H9 (cell line): ENCODE measurements at regions not wholly inside any gene's neighbourhood (a gene's known extent, or its start where the extent isn't known, plus 50 kb on each side); places are given as distances from the start of the nearest gene placed in this dataset.

Experiments
- DNase-seq: peaks from one replicate; pipeline ENCODE4 v3.0.0-alpha.2; 2017
- H2AFZ ChIP-seq: one replicate; pipeline ENCODE4 v1.6.1; 2013; ENCODE audit warnings: mild to moderate bottlenecking, low read length, control low read depth, moderate library complexity
- H2AK5ac ChIP-seq: 2 replicates; pipeline ENCODE4 v1.6.1; 2013; ENCODE audit warnings: low read length, control low read depth, mixed read lengths; ENCODE audit not compliant: insufficient read length
- H2BK120ac ChIP-seq: one replicate; pipeline ENCODE4 v1.6.1; 2013; ENCODE audit warnings: low read depth, mild to moderate bottlenecking, low read length, control low read depth, inconsistent platforms; ENCODE audit not compliant: poor library complexity, severe bottlenecking
- H2BK12ac ChIP-seq: 2 replicates; pipeline ENCODE4 v1.6.1; 2013; ENCODE audit warnings: low read length, control low read depth, mixed read lengths, low read depth; ENCODE audit not compliant: insufficient read length
- H2BK15ac ChIP-seq: 2 replicates; pipeline ENCODE4 v1.6.1; 2013; ENCODE audit warnings: low read depth, low read length, control low read depth
- H2BK20ac ChIP-seq: one replicate; pipeline ENCODE4 v1.6.1; 2013; ENCODE audit warnings: low read depth, mild to moderate bottlenecking, low read length, control low read depth, inconsistent platforms; ENCODE audit not compliant: poor library complexity, severe bottlenecking
- H2BK5ac ChIP-seq: 2 replicates; pipeline ENCODE4 v1.6.1; 2013; ENCODE audit warnings: low read length, control low read depth, mixed read lengths; ENCODE audit not compliant: insufficient read length
- H3K14ac ChIP-seq: 2 replicates; pipeline ENCODE4 v1.6.1; 2013; ENCODE audit warnings: low read length, control low read depth; ENCODE audit not compliant: insufficient read depth
- H3K18ac ChIP-seq: 2 replicates; pipeline ENCODE4 v1.6.1; 2013; ENCODE audit warnings: low read depth, mild to moderate bottlenecking, mixed read lengths, low read length, control low read depth; ENCODE audit not compliant: insufficient read length
- H3K23ac ChIP-seq: 2 replicates; pipeline ENCODE4 v1.6.1; 2013; ENCODE audit warnings: low read length, control low read depth, mixed read lengths, low read depth; ENCODE audit not compliant: insufficient read length
- H3K23me2 ChIP-seq: 2 replicates; pipeline ENCODE4 v1.6.1; 2013; ENCODE audit warnings: low read depth, mild to moderate bottlenecking, mixed read lengths, low read length, control low read depth; ENCODE audit not compliant: insufficient read length, poor library complexity, severe bottlenecking
- H3K27ac ChIP-seq: 2 replicates; pipeline ENCODE4 v1.5.1; 2013; ENCODE audit warnings: low read length, control low read depth, mixed read lengths, low read depth; ENCODE audit not compliant: insufficient read length
- H3K27me3 ChIP-seq: 2 replicates; pipeline ENCODE4 v1.6.1; 2013; ENCODE audit warnings: low read length, control low read depth, inconsistent platforms; ENCODE audit not compliant: insufficient read depth
- H3K4ac ChIP-seq: 2 replicates; pipeline ENCODE4 v1.6.1; 2013; ENCODE audit warnings: low read depth, mild to moderate bottlenecking, control low read depth, inconsistent platforms, low read length, moderate library complexity
- H3K4me1 ChIP-seq: 2 replicates; pipeline ENCODE4 v1.6.1; 2013; ENCODE audit warnings: low read length, control low read depth, inconsistent platforms; ENCODE audit not compliant: insufficient read depth
- H3K4me2 ChIP-seq: 2 replicates; pipeline ENCODE4 v1.6.1; 2013; ENCODE audit warnings: low read length, control low read depth, mixed read lengths; ENCODE audit not compliant: insufficient read length, insufficient read depth
- H3K56ac ChIP-seq: 2 replicates; pipeline ENCODE4 v1.6.1; 2013; ENCODE audit warnings: low read depth, mild to moderate bottlenecking, mixed read lengths, low read length, control low read depth; ENCODE audit not compliant: insufficient read length
- H3K79me1 ChIP-seq: 2 replicates; pipeline ENCODE4 v1.6.1; 2013; ENCODE audit warnings: low read depth, mild to moderate bottlenecking, moderate library complexity, low read length, control low read depth, inconsistent platforms; ENCODE audit not compliant: insufficient read depth, poor library complexity, severe bottlenecking
- H3K79me2 ChIP-seq: 2 replicates; pipeline ENCODE4 v1.6.1; 2013; ENCODE audit warnings: low read length, control low read depth, inconsistent platforms; ENCODE audit not compliant: insufficient read depth
- H3K9ac ChIP-seq: 2 replicates; pipeline ENCODE4 v1.6.1; 2013; ENCODE audit warnings: low read length, control low read depth, mixed read lengths; ENCODE audit not compliant: insufficient read length; ENCODE audit errors: extremely low read depth
- H3K9me3 ChIP-seq: one replicate; pipeline ENCODE4 v1.6.1; 2013; ENCODE audit warnings: low read depth, low read length, inconsistent platforms; ENCODE audit not compliant: control insufficient read depth
- H3T11ph ChIP-seq: one replicate; pipeline ENCODE4 v1.6.1; 2013; ENCODE audit warnings: mild to moderate bottlenecking, low read length, control low read depth, inconsistent platforms
- H4K20me1 ChIP-seq: one replicate; pipeline ENCODE4 v1.6.1; 2013; ENCODE audit not compliant: control insufficient read depth, insufficient read length, insufficient read depth
- H4K5ac ChIP-seq: 2 replicates; pipeline ENCODE4 v1.6.1; 2013; ENCODE audit warnings: low read depth, mild to moderate bottlenecking, mixed read lengths, low read length, control low read depth; ENCODE audit not compliant: insufficient read length
- H4K8ac ChIP-seq: replicated peaks from 2 replicates; pipeline ENCODE4 v1.6.1; 2013; ENCODE audit warnings: low read length, control low read depth, mixed read lengths, low read depth; ENCODE audit not compliant: insufficient read length
- H4K91ac ChIP-seq: 2 replicates; pipeline ENCODE4 v1.6.1; 2013; ENCODE audit warnings: low read depth, mild to moderate bottlenecking, moderate library complexity, mixed read lengths, low read length, control low read depth; ENCODE audit not compliant: insufficient read length
- H3K27ac Mint-ChIP-seq, 3 experiments: 2 replicates in 2 of 3; 3 replicates in 1 of 3; pipeline ENCODE4 v1.8.0; 2020 to 2021; ENCODE audit warnings: mixed read lengths in 3 of 3, mild to moderate bottlenecking in 1 of 3, moderate library complexity in 1 of 3
- H3K27me3 Mint-ChIP-seq: 2 replicates; pipeline ENCODE4 v1.8.0; 2021; ENCODE audit warnings: low read depth, mild to moderate bottlenecking, moderate library complexity, mixed read lengths
- H3K36me3 Mint-ChIP-seq, 3 experiments: 2 replicates in 2 of 3; 3 replicates in 1 of 3; pipeline ENCODE4 v1.8.0; 2020 to 2021; ENCODE audit warnings: low read depth in 3 of 3, mixed read lengths in 3 of 3; ENCODE audit not compliant: insufficient read depth in 1 of 3
- H3K4me1 Mint-ChIP-seq, 2 experiments: 2 replicates each; pipeline ENCODE4 v1.8.0; 2020; ENCODE audit warnings: mixed read lengths in 2 of 2
- H3K4me3 Mint-ChIP-seq, 2 experiments: 2 replicates in 1 of 2; 3 replicates in 1 of 2; pipeline ENCODE4 v1.8.0; 2020 to 2021; ENCODE audit warnings: mild to moderate bottlenecking in 2 of 2, mixed read lengths in 2 of 2, moderate library complexity in 1 of 2
- H3K9me3 Mint-ChIP-seq, 2 experiments: 2 replicates in 1 of 2; 3 replicates in 1 of 2; pipeline ENCODE4 v1.8.0; 2020; ENCODE audit warnings: mild to moderate bottlenecking in 2 of 2, mixed read lengths in 2 of 2, moderate library complexity in 1 of 2
- CTCF ChIP-seq: fragments of 200-600 bp; sonication (generic); conservative IDR thresholded peaks from 3 replicates; pipeline ENCODE4 v1.8.0; 2021; ENCODE audit warnings: antibody characterized with exemption, mild to moderate bottlenecking
- WGBS: extraction: QIAGEN DNeasy Blood & Tissue Kit; methylation state at CpG from one replicate; pipeline ENCODE4 v1.1.7; 2013; ENCODE audit warnings: missing lambda C conversion rate, low lambda C conversion rate, mixed read lengths; ENCODE audit not compliant: insufficient read length; ENCODE audit errors: extremely low coverage; 5-methylcytosine and 5-hydroxymethylcytosine counted together

- H4K8ac ChIP-seq = no peak overlapping the region
- no peak overlapping the region for H3K14ac ChIP-seq
- Mint-ChIP-seq H3K27ac (no peak overlapping the region), H3K27me3 (peaks cover 2% of the 10 kb centered on the region; the same call in 1 of the 2 replicates), H3K4me3 (no peak overlapping the region), H3K9me3 (no peaks in the 10 kb centered on the region), H3K36me3 (no peaks in the 10 kb centered on the region), H3K4me1 (peaks cover 10 to 19% of the 10 kb centered on the region in 2 experiments)
- no peaks in the 10 kb centered on the region for H3K79me2 ChIP-seq
- no peak overlapping the region for H3K27ac ChIP-seq
- H3K27me3 ChIP-seq = no peaks in the 10 kb centered on the region
- no peak overlapping the region for H2AK5ac ChIP-seq
- H3T11ph ChIP-seq = no peak overlapping the region
- H2BK15ac ChIP-seq = no peak overlapping the region
- no peak overlapping the region for H3K56ac ChIP-seq
- no peak overlapping the region for H2BK12ac ChIP-seq
- no peak overlapping the region for H3K18ac ChIP-seq
- no peaks in the 10 kb centered on the region for H3K9me3 ChIP-seq
- DNase-seq = no peak
- no peak overlapping the region for H3K9ac ChIP-seq
- H2BK5ac ChIP-seq = no peak overlapping the region
- H2BK20ac ChIP-seq = no peak overlapping the region
- H3K23ac ChIP-seq = no peak overlapping the region
- no peaks in the 10 kb centered on the region for H3K79me1 ChIP-seq
- no peak overlapping the region for H2AFZ ChIP-seq
- no peaks in the 10 kb centered on the region for H4K20me1 ChIP-seq
- no peak overlapping the region for H3K4ac ChIP-seq
- TF ChIP-seq CTCF = no peak
- no peak overlapping the region for H2BK120ac ChIP-seq
- no peaks in the 10 kb centered on the region for H3K23me2 ChIP-seq
- peaks cover 2% of the 10 kb centered on the region; the same call in 1 of the 2 replicates for H3K4me1 ChIP-seq
- H3K4me2 ChIP-seq = no peak overlapping the region
- H4K5ac ChIP-seq = no peak overlapping the region
- no CpG with 5 or more reads among the region's 1 CpG for WGBS
- no peak overlapping the region for H4K91ac ChIP-seq
Observed at GRCh38 chr2:217645896-217646295, 356.9 kb downstream of the TNS1 start.
